ENCODE measurements at regions not wholly inside any gene's neighbourhood (a gene's known extent, or its start where the extent isn't known, plus 50 kb on each side); places are given as distances from the start of the nearest gene placed in this dataset.

DNA sequence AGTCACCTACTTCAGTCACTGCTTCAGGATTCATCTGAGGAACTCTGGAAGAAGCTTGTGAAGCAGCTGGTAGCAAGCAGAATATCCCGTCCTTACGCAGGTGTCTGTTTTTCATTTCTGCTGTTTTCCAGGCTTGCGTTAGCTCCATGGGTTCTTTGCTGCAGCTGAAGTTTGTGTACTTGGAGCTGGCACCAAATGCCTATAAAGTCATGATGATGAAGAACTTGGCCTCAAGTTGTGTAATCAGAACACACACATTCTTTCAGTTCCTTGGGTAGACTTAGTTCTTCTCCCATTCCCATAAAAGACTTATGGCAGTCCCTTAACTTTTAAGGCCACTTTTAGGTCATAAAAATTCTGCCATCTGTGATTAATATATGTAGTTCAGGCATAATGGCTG, 116.7 kb downstream of the LRRC70 start:
- CTCF ChIA-PET, result no interaction called here
- Mint-ChIP-seq H3K27me3 (no peaks in the 10 kb centered on the region), H3K4me1 (no peaks in the 10 kb centered on the region), H3K27ac (no peak overlapping the region), H3K36me3 (no peaks in the 10 kb centered on the region), H3K4me3 (no peak overlapping the region), H3K9me3 (ENCODE audit: low read depth) (no peaks in the 10 kb centered on the region)
- DNase-seq, result no peak
- no peak for ATAC-seq

DNA sequence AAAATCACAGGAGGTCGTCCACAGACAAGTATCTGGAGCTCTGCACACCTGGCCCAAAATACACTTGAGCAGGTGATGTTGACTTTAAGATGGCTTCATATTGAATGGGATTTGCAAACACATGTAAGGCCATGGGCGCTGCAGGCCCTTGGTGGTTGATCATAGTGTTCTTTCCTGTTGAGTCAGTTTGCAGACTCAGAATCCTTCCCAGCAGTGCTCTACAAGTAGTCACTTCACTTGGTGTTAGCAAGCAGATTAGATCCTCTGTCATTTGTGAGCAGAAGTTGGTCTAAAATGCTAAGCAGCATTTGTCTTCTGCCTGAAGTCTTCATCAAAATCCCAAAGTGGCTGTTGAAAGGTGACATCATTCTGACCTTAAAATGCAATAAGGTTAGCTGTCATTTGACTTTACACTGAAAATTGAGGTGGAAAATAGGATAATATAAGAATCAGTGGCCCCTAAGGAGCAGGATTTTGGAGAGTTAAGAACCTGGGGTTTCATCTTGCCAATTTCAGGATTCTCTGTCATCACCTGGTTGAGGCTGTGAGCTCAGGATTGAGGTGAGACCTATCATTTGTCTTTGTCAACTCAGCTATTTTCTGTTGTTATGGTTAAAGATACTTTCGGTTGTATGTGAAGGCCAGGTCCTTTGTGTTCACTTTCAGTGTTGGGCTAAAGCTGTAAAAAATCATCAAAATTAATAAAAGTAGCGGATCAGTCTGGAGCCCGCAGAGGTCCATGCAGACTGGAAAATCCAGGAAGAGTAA, 114.5 kb downstream of the LRRC70 start:
- H3K36me3 Mint-ChIP-seq, result no peaks in the 10 kb centered on the region
- H3K9me3 Mint-ChIP-seq (ENCODE audit: low read depth), result no peaks in the 10 kb centered on the region
- ATAC-seq, result no peak
- H3K27me3 Mint-ChIP-seq, result no peaks in the 10 kb centered on the region
- no peak overlapping the region for H3K27ac Mint-ChIP-seq
- no peak overlapping the region for H3K4me3 Mint-ChIP-seq
- CTCF ChIA-PET, result no interaction called here
- peaks cover 4% of the 10 kb centered on the region for H3K4me1 Mint-ChIP-seq
- no peak for DNase-seq

DNA sequence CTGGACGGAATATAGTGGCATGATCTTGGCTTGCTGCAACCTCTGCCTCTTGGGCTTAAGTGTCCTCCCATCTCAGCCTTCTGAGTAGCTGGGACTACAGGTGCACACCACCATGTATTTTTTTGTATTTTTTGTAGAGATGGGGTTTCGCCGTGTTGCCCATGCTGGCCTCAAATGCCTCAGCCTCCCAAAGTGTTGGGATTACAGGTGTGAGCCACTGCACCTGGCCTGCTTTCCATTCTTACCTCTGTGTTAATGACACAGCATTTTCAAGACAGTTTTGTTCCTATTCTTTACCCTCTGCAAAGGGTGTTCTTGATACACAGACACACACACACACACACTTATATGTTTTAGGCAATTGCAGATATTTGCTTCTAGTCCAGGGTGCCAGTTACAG, 113.3 kb downstream of the LRRC70 start:
- H3K9me3 Mint-ChIP-seq (ENCODE audit: low read depth), result no peaks in the 10 kb centered on the region
- no peak for ATAC-seq
- no peak for DNase-seq
- H3K27ac Mint-ChIP-seq, result no peak overlapping the region
- H3K4me1 Mint-ChIP-seq, result peaks cover 4% of the 10 kb centered on the region
- CTCF ChIA-PET, result interaction anchor here (0.6 kb wide), 1 partner anchor 29 kb away, joined by 4 read pairs; no protein-coding TSS in a partner anchor
- H3K27me3 Mint-ChIP-seq, result no peaks in the 10 kb centered on the region
- no peak overlapping the region for H3K4me3 Mint-ChIP-seq
- H3K36me3 Mint-ChIP-seq, result no peaks in the 10 kb centered on the region

DNA sequence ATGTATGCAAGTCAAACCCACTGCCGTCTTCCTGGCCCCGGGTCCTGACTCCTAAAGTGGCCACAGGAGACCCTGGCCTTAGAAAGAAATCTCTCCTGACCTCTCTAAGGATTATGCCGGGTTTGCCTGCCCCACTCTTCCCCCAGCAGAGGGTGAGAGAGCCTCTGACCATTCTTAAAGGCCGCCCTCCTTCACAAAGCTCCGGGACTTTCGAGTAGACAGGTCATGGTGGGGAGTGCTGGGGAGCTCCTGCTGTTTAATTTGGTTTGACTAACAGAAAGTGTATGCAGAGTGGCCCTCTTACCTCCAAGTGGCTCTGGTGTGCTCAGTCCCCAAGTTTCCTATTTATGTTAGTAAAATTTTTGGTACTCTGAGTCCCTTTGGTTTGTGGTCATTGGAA, 111.8 kb downstream of the LRRC70 start:
- Mint-ChIP-seq H3K36me3 (no peaks in the 10 kb centered on the region), H3K27me3 (no peaks in the 10 kb centered on the region), H3K27ac (no peak overlapping the region), H3K4me1 (peaks cover 4% of the 10 kb centered on the region), H3K4me3 (no peak overlapping the region), H3K9me3 (ENCODE audit: low read depth) (no peaks in the 10 kb centered on the region)
- ATAC-seq, result no peak
- CTCF ChIA-PET, result interaction anchor here (1.2 kb wide), 1 partner anchor 9 kb away, joined by 5 read pairs; no protein-coding TSS in a partner anchor
- no peak for DNase-seq

DNA sequence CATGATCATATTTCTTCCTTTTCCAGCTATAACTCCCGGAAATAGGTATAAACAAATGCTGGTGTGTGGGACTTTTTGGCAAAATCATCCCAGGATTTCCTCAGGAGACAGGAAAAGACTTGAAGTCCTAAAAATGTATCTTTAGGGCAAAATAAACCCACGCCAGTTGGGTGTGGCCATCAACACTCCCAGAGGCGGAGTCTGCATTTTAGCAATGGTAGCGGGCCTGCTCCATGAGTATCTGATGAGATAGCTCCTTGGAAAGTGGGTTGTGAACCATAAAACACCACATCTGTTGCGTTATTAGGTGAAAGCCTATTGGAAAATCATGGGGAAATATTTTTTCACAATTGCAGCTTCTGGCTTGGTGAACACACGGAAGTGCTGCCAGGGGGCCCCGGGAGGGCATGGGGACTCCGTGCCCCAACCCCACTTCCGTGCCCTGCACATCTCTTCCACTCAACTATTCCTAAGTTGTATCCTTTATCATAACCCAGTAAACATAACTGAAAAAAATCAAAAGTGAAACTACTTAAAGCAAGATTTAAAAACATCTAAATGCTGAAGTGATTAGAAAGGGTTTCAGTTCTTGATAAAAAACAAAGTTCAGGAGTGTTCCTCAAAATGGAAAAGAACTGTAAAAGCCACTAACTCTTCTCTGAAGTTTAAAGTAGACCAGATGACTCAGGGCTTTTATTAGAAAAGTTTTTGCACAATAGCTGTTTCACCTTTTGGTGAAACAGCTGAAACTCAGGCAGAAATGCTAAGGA, 111.2 kb downstream of the LRRC70 start:
- Mint-ChIP-seq H3K36me3 (no peaks in the 10 kb centered on the region), H3K9me3 (ENCODE audit: low read depth) (no peaks in the 10 kb centered on the region), H3K27me3 (no peaks in the 10 kb centered on the region), H3K4me3 (peak overlapping the region; percentile 38), H3K4me1 (peaks cover 4% of the 10 kb centered on the region), H3K27ac (no peak overlapping the region)
- CTCF ChIA-PET, result interaction anchor here (1.2 kb wide), 1 partner anchor 9 kb away, joined by 5 read pairs; no protein-coding TSS in a partner anchor
- DNase-seq (no peak), ATAC-seq (no peak)

DNA sequence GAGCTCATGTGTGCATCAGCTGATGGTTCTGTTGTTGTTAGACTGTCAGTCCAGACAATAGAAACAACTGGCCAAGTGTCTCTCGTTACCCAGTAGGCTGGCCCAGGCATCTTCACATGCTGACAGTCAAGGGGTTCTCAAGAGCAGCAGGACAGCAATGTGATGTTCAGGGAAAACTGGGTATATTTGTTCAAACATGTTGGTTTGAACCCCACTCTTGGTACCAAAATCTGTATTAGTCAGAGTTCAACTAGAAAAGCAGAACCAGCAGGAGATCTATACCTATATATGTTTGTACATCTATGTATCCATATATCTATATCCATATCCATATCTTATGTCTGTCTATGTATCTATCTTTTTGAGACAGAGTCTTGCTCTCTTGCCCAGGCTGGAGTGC, 108.1 kb downstream of the LRRC70 start:
- ATAC-seq (no peak), DNase-seq (no peak)
- CTCF ChIA-PET, result no interaction called here
- H3K4me3 Mint-ChIP-seq, result no peak overlapping the region
- peaks cover 4% of the 10 kb centered on the region for H3K4me1 Mint-ChIP-seq
- no peak overlapping the region for H3K27ac Mint-ChIP-seq
- H3K27me3 Mint-ChIP-seq, result no peaks in the 10 kb centered on the region
- H3K36me3 Mint-ChIP-seq, result no peaks in the 10 kb centered on the region
- H3K9me3 Mint-ChIP-seq (ENCODE audit: low read depth), result no peaks in the 10 kb centered on the region

DNA sequence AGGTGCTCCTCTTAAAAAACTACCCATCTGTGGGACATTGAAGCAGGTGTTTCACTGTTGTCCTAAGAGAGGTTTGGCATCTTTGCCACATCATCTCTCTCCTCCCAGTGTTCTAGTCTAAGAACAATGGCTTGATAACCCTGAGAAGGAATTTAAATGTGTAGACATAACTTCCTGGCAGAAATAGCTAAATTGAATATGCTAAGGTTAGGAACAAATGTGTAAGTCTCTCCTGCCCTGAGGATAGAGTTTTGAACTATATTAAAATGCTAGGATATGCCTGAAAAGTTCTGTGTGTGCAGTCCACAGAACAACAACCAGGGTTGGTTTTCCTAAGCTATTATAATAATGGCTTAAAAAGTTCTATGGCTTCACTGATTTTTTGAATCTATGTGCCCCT, 106.6 kb downstream of the LRRC70 start:
- H3K4me3 Mint-ChIP-seq, result no peak overlapping the region
- DNase-seq, result no peak
- CTCF ChIA-PET, result no interaction called here
- no peak overlapping the region for H3K27ac Mint-ChIP-seq
- H3K9me3 Mint-ChIP-seq (ENCODE audit: low read depth), result no peaks in the 10 kb centered on the region
- H3K4me1 Mint-ChIP-seq, result peaks cover 4% of the 10 kb centered on the region
- ATAC-seq, result no peak
- H3K27me3 Mint-ChIP-seq, result peaks cover 3% of the 10 kb centered on the region
- no peaks in the 10 kb centered on the region for H3K36me3 Mint-ChIP-seq

DNA sequence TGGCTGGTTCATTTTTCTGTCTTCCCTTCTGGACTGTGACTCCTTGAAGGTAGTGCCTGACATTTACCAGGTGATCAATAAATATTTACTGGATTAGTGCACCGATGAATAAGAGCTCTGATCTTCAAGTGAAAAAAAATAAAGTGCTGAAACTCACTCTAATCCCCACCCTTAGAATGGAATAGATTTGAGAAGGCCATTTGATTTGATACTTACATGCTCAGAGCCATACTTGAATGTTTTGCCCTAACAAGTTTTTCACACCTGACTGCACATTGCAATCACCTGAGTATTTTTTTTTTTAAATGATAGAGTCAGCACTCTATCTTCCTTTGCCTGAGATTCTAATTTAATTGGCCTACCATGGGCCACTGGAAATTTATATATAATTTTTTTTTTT, 105.7 kb downstream of the LRRC70 start:
- H3K9me3 Mint-ChIP-seq (ENCODE audit: low read depth), result no peaks in the 10 kb centered on the region
- H3K27ac Mint-ChIP-seq, result no peak overlapping the region
- CTCF ChIA-PET, result interaction anchor here (1.2 kb wide), 1 partner anchor 23 kb away, joined by 3 read pairs; no protein-coding TSS in a partner anchor

DNA sequence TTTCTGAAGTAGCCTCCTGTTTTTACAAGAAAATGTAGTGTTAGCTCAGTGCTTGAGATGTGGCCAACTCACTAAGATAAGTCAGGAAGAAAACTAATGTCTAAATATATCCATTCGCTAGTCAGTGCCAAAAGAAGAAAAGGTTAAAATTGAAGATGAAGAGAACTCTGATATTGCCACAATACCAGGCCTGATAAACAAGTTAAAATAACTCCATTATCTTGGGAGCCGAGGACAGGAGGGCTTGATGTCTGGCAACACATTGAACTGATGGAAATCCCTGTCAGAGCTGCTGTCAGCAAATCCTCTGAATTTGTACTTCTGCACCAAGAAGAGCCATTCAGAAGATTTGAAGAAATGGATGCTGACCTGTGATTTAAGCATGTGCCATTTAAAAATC, 103.4 kb downstream of the LRRC70 start:
- ATAC-seq, result no peak
- DNase-seq, result no peak
- no peaks in the 10 kb centered on the region for H3K4me1 Mint-ChIP-seq
- H3K36me3 Mint-ChIP-seq, result no peaks in the 10 kb centered on the region
- no peak overlapping the region for H3K4me3 Mint-ChIP-seq
- peaks cover 3% of the 10 kb centered on the region for H3K27me3 Mint-ChIP-seq
- H3K9me3 Mint-ChIP-seq (ENCODE audit: low read depth), result peaks cover 4% of the 10 kb centered on the region
- no peak overlapping the region for H3K27ac Mint-ChIP-seq
- CTCF ChIA-PET, result no interaction called here

More for the DNA sequence above, 105.7 kb downstream of the LRRC70 start:
- ATAC-seq (no peak), DNase-seq (no peak)
- Mint-ChIP-seq H3K27me3 (peaks cover 3% of the 10 kb centered on the region), H3K4me1 (no peaks in the 10 kb centered on the region), H3K36me3 (no peaks in the 10 kb centered on the region), H3K4me3 (no peak overlapping the region)

DNA sequence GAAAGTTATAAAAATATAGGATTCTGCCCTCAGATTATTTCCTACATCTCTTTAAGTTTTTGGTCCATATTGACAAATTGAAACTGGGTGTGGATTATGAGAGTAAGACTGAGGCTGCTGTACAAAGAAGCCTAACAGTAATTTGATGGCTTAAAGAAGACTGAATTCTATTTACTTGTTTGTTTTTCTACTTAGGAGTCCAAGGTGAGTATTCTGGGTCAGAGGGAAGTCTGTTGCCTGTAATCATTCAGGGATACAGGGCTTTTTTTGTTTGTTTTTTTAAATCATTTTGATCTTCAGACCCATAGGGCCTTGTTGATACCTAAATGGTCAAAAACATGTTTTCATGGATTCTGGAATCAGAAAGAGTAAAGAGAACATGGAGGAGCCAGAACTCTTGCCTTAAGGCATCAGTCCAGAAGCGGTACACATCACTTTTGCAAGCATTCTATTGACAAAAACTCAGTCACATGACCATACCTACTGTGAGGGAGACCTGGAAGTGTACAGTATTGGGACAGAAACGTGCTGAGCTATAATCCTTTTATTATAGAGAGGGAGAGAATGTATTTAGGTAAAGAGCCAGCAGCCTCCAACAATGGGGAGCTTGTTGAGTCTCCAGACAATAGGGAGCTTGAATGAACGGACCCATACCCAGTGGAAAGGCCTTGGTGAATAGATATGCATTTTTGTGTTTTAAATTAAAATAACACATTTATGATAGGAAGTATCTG, 102.7 kb downstream of the LRRC70 start:
- no peak for DNase-seq
- Mint-ChIP-seq H3K27ac (no peak overlapping the region), H3K27me3 (peaks cover 3% of the 10 kb centered on the region), H3K4me1 (no peaks in the 10 kb centered on the region), H3K36me3 (no peaks in the 10 kb centered on the region), H3K9me3 (ENCODE audit: low read depth) (peaks cover 4% of the 10 kb centered on the region), H3K4me3 (no peak overlapping the region)
- ATAC-seq, result no peak
- CTCF ChIA-PET, result no interaction called here

DNA sequence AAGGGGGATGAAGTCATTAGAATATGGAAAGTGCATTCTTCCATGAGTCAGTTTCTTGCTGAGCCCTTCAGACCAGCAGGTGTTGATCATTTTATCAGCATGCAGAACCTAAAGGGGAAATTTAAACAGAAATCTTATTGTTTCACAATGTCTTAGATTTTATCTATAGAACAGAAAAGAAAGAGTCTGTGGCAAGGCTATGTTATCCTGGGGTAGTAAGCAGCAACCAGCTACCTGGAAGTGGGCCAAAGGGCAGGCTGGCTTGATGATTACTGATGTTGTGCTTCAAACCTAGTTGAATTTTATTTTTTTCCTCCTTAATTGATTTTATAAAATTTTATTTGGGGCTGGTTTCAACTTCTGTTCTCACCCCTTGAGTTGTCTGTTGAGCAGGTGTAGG, 101.5 kb downstream of the LRRC70 start:
- Mint-ChIP-seq H3K9me3 (ENCODE audit: low read depth) (peaks cover 9% of the 10 kb centered on the region), H3K36me3 (no peaks in the 10 kb centered on the region), H3K4me1 (no peaks in the 10 kb centered on the region), H3K27me3 (peaks cover 3% of the 10 kb centered on the region), H3K27ac (no peak overlapping the region), H3K4me3 (no peak overlapping the region)
- ATAC-seq (no peak), DNase-seq (no peak)
- CTCF ChIA-PET, result no interaction called here
